ENCODE measurements at regions not wholly inside any gene's neighbourhood (a gene's known extent, or its start where the extent isn't known, plus 50 kb on each side); places are given as distances from the start of the nearest gene placed in this dataset.

- TF ChIP-seq ELK1 (IDR thresholded peaks at IDR 0.05; ENCODE audit: low read depth, low read length) (no peak), CTCF (IDR thresholded peaks at IDR 0.05) (no peak), FOSL2 (IDR thresholded peaks at IDR 0.05) (no peak), FOSL2 (CRISPR knock-in tag; IDR thresholded peaks at IDR 0.05) (no peak), EP300 (IDR thresholded peaks at IDR 0.05) (no peak)
These were observed 355.5 kb downstream of the TGFB2 start for GRCh38 chr1:218700666-218701065.
